ENCODE measurements at regions not wholly inside any gene's neighbourhood (a gene's known extent, or its start where the extent isn't known, plus 50 kb on each side); places are given as distances from the start of the nearest gene placed in this dataset.

- no peak for DNase-seq (ENCODE audit: low read depth)
- no peak for TF ChIP-seq CTCF (conservative IDR thresholded peaks at IDR 0.05; ENCODE audit: control insufficient read depth, insufficient read depth, low read depth, low read length)
- H3K4me3 ChIP-seq (ENCODE audit: control insufficient read depth, low read depth, low read length), result no peak overlapping the region
These were observed 91.0 kb upstream of the MED13L start for GRCh38 chr12:116368196-116369194.

DNA sequence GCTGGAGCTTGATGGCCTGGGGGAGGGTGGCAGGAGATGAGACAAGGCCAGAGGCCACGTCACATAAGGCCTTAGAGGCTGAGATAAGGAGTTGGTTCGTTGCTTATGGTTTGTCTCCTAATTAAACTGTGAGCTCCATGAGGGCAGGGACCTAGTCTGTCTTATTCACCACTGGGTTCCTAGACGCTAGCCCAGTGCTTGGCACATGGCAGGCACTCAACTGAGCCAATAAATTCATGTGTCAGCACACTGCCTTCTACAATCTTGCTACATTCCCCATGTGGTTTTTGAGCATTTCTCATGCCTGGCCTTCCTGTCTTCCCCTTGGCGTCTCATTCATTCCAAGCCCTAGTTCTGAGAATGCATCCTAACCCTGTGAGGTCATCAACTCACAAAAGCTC, 92.5 kb upstream of the MED13L start:
- peak; percentile 95 for DNase-seq (ENCODE audit: low read depth)
- TF ChIP-seq CTCF (conservative IDR thresholded peaks at IDR 0.05; ENCODE audit: control insufficient read depth, insufficient read depth, low read depth, low read length), result no peak
- H3K4me3 ChIP-seq (ENCODE audit: control insufficient read depth, low read depth, low read length), result no peak overlapping the region

GRCh38 chr12:116370886-116371580, 93.5 kb upstream of the MED13L start:
- DNase-seq (ENCODE audit: low read depth), result no peak
- H3K4me3 ChIP-seq (ENCODE audit: control insufficient read depth, low read depth, low read length), result no peak overlapping the region
- no peak for TF ChIP-seq CTCF (conservative IDR thresholded peaks at IDR 0.05; ENCODE audit: control insufficient read depth, insufficient read depth, low read depth, low read length)

- no peak for TF ChIP-seq CTCF (conservative IDR thresholded peaks at IDR 0.05; ENCODE audit: control insufficient read depth, insufficient read depth, low read depth, low read length)
- DNase-seq (ENCODE audit: low read depth), result no peak
- H3K4me3 ChIP-seq (ENCODE audit: control insufficient read depth, low read depth, low read length), result no peak overlapping the region
These were observed 95.3 kb upstream of the MED13L start for GRCh38 chr12:116372815-116373214.

DNA sequence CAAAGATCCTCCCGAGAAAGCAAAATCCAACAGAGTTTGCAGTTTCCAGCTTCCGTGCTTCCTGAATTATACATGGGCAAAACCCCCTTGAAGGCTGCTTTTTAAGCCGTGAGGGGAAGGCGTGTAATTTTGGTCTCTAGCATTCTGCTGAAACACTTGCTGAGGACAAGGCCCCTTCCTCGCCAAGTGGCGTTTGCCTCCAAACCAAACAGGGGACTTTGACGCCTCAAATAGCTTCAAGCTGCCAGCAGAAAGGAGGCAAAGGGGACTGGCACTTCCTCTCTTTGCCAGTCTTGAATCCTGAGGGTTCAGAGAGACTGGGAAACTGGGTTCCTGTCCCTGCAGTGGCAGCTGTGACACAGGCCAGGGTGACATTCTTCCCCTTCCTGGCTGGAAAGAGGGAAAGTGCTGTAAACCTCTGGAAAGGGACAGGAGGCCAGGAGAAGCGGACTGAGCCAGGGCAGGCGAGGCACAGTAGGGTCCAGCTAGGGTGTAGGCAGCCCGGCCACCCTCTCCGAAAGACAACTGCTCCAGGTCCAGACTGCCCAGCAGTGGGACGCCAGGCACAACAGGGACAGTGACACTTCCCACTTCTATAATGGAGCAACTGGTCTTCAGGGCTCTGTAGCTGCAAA, 96.2 kb upstream of the MED13L start:
- DNase-seq (ENCODE audit: low read depth), result no peak
- no peak overlapping the region for H3K4me3 ChIP-seq (ENCODE audit: control insufficient read depth, low read depth, low read length)
- no peak for TF ChIP-seq CTCF (conservative IDR thresholded peaks at IDR 0.05; ENCODE audit: control insufficient read depth, insufficient read depth, low read depth, low read length)

DNA sequence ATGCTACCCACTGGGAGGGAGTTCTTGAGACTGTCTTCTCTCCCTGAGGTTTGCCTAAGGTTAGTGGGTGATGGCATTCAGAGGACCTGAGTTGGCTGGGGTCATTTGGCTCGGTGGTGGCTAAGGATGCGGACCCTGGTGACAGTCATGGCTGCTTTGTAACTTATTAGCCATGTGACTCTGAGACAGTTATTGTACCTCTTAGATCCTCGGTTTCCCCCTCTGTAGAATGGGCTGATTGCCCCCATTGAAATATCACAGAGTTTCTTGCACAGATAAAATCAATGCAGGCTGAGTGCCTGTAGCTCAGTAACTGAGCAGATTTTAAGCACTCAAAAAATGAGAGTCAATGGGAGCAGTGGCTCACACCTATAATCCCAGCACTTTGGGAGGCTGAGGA, 96.7 kb upstream of the MED13L start:
- TF ChIP-seq CTCF (conservative IDR thresholded peaks at IDR 0.05; ENCODE audit: control insufficient read depth, insufficient read depth, low read depth, low read length), result no peak
- H3K4me3 ChIP-seq (ENCODE audit: control insufficient read depth, low read depth, low read length), result no peak overlapping the region
- no peak for DNase-seq (ENCODE audit: low read depth)

Data from fibroblast of mammary gland (primary cell).